Epithelial cell of esophagus (primary cell): ENCODE measurements at regions not wholly inside any gene's neighbourhood (a gene's known extent, or its start where the extent isn't known, plus 50 kb on each side); places are given as distances from the start of the nearest gene placed in this dataset.

ENCODE experiments used
- DNase-seq: peaks from one replicate; pipeline ENCODE4 v3.0.0; 2010; ENCODE audit warnings: low read depth
- H3K4me3 ChIP-seq: 2 replicates; pipeline ENCODE4 v1.5.1; 2011; ENCODE audit warnings: mild to moderate bottlenecking, low read length, control low read depth
- CTCF ChIP-seq: IDR thresholded peaks from 2 replicates; pipeline ENCODE4 v1.5.1; 2011; ENCODE audit warnings: low read depth, mild to moderate bottlenecking, low read length, control low read depth, inconsistent platforms; ENCODE audit not compliant: insufficient read depth; ENCODE audit errors: missing control alignments

GRCh38 chr2:58893656-58894351 is 652.7 kb upstream of the FANCL start:
- H3K4me3 ChIP-seq = no peak overlapping the region
- no peak for DNase-seq
- TF ChIP-seq CTCF = no peak

- DNase-seq = no peak
- no peak overlapping the region for H3K4me3 ChIP-seq
- TF ChIP-seq CTCF = no peak
These were observed 650.8 kb upstream of the FANCL start for GRCh38 chr2:58891828-58892377.

GRCh38 chr2:58890865-58891525 is 649.9 kb upstream of the FANCL start:
- H3K4me3 ChIP-seq = no peak overlapping the region
- TF ChIP-seq CTCF = no peak
- DNase-seq = peak; percentile 10

- TF ChIP-seq CTCF = no peak
- H3K4me3 ChIP-seq = no peak overlapping the region
- DNase-seq = no peak
These were observed 644.9 kb upstream of the FANCL start for GRCh38 chr2:58886009-58886408.

GRCh38 chr2:58879834-58880233 is 638.7 kb upstream of the FANCL start:
- H3K4me3 ChIP-seq = no peak overlapping the region
- no peak for DNase-seq
- TF ChIP-seq CTCF = no peak

- no peak for DNase-seq
- no peak overlapping the region for H3K4me3 ChIP-seq
- TF ChIP-seq CTCF = no peak
These were observed 637.7 kb upstream of the FANCL start for GRCh38 chr2:58878778-58879177.

- TF ChIP-seq CTCF = no peak
- no peak overlapping the region for H3K4me3 ChIP-seq
- DNase-seq = no peak
These were observed 635.0 kb upstream of the FANCL start for GRCh38 chr2:58876126-58876525.
